ENCODE measurements at regions not wholly inside any gene's neighbourhood (a gene's known extent, or its start where the extent isn't known, plus 50 kb on each side); places are given as distances from the start of the nearest gene placed in this dataset.

GRCh38 chr6:94468830-94469229 is 1049.5 kb upstream of the EPHA7 start:
- H3K27me3 ChIP-seq (ENCODE audit: control insufficient read depth, insufficient read depth, low read length), result no peaks in the 10 kb centered on the region
- no peaks in the 10 kb centered on the region for H3K4me1 ChIP-seq (ENCODE audit: control insufficient read depth, extremely low read depth, insufficient read depth, low read length)
- no peaks in the 10 kb centered on the region for H3K9me3 ChIP-seq (ENCODE audit: control insufficient read depth, insufficient read depth, low read depth, low read length)
- H3K27ac ChIP-seq (ENCODE audit: insufficient read depth, low read length), result no peak overlapping the region
- TF ChIP-seq EZH2 (IDR thresholded peaks at IDR 0.05; ENCODE audit: low read length, missing control alignments), result no peak
- TF ChIP-seq CTCF (conservative IDR thresholded peaks at IDR 0.05 in 1 of 2, IDR thresholded peaks at IDR 0.05 in 1 of 2; ENCODE audit: low read depth in 1 of 2, low read length in 2 of 2), result no peak
- no peak overlapping the region for H3K4me2 ChIP-seq (ENCODE audit: extremely low read depth, insufficient read depth, low read length)
- H3K79me2 ChIP-seq (ENCODE audit: control insufficient read depth, insufficient read depth, low read length), result no peaks in the 10 kb centered on the region
- no peak for DNase-seq (ENCODE audit: low read depth in 2 of 2)
- no peak overlapping the region for H2AFZ ChIP-seq (ENCODE audit: low read length)
- no peak overlapping the region for H3K9ac ChIP-seq (ENCODE audit: insufficient read depth, low read length)
- no peak overlapping the region for H3K4me3 ChIP-seq (replicated peaks in 1 of 4; ENCODE audit: control extremely low read depth in 1 of 4, insufficient read depth in 1 of 4, low read depth in 3 of 4, low read length in 4 of 4)
- H3K36me3 ChIP-seq (ENCODE audit: control insufficient read depth, insufficient read depth, low read length), result no peaks in the 10 kb centered on the region
- H4K20me1 ChIP-seq (ENCODE audit: control insufficient read depth, extremely low read depth, insufficient read depth, low read length), result no peaks in the 10 kb centered on the region

- Histone ChIP-seq H3K9ac (ENCODE audit: insufficient read depth, low read length) (no peak overlapping the region), H3K9me3 (ENCODE audit: control insufficient read depth, insufficient read depth, low read depth, low read length) (no peaks in the 10 kb centered on the region), H3K27me3 (ENCODE audit: control insufficient read depth, insufficient read depth, low read length) (no peaks in the 10 kb centered on the region), H3K27ac (ENCODE audit: insufficient read depth, low read length) (no peak overlapping the region), H3K36me3 (ENCODE audit: control insufficient read depth, insufficient read depth, low read length) (no peaks in the 10 kb centered on the region), H3K4me1 (ENCODE audit: control insufficient read depth, extremely low read depth, insufficient read depth, low read length) (no peaks in the 10 kb centered on the region), H3K79me2 (ENCODE audit: control insufficient read depth, insufficient read depth, low read length) (no peaks in the 10 kb centered on the region), H2AFZ (ENCODE audit: low read length) (no peak overlapping the region), H4K20me1 (ENCODE audit: control insufficient read depth, extremely low read depth, insufficient read depth, low read length) (no peaks in the 10 kb centered on the region), H3K4me3 (replicated peaks in 1 of 4; ENCODE audit: control extremely low read depth in 1 of 4, insufficient read depth in 1 of 4, low read depth in 3 of 4, low read length in 4 of 4) (no peak overlapping the region), H3K4me2 (ENCODE audit: extremely low read depth, insufficient read depth, low read length) (no peak overlapping the region)
- DNase-seq (ENCODE audit: low read depth in 2 of 2), result no peak
- TF ChIP-seq CTCF (conservative IDR thresholded peaks at IDR 0.05 in 1 of 2, IDR thresholded peaks at IDR 0.05 in 1 of 2; ENCODE audit: low read depth in 1 of 2, low read length in 2 of 2) (no peak), EZH2 (IDR thresholded peaks at IDR 0.05; ENCODE audit: low read length, missing control alignments) (no peak)
Measured at GRCh38 chr6:94464018-94464510, 1044.7 kb upstream of the EPHA7 start.

- no peak for TF ChIP-seq CTCF (conservative IDR thresholded peaks at IDR 0.05 in 1 of 2, IDR thresholded peaks at IDR 0.05 in 1 of 2; ENCODE audit: low read depth in 1 of 2, low read length in 2 of 2)
- TF ChIP-seq EZH2 (IDR thresholded peaks at IDR 0.05; ENCODE audit: low read length, missing control alignments), result no peak
- no peak overlapping the region for H3K4me2 ChIP-seq (ENCODE audit: extremely low read depth, insufficient read depth, low read length)
- no peak overlapping the region for H2AFZ ChIP-seq (ENCODE audit: low read length)
- H3K9ac ChIP-seq (ENCODE audit: insufficient read depth, low read length), result no peak overlapping the region
- no peak for DNase-seq (ENCODE audit: low read depth in 2 of 2)
- no peaks in the 10 kb centered on the region for H3K79me2 ChIP-seq (ENCODE audit: control insufficient read depth, insufficient read depth, low read length)
- H3K9me3 ChIP-seq (ENCODE audit: control insufficient read depth, insufficient read depth, low read depth, low read length), result no peaks in the 10 kb centered on the region
- H4K20me1 ChIP-seq (ENCODE audit: control insufficient read depth, extremely low read depth, insufficient read depth, low read length), result no peaks in the 10 kb centered on the region
- no peaks in the 10 kb centered on the region for H3K4me1 ChIP-seq (ENCODE audit: control insufficient read depth, extremely low read depth, insufficient read depth, low read length)
- no peaks in the 10 kb centered on the region for H3K27me3 ChIP-seq (ENCODE audit: control insufficient read depth, insufficient read depth, low read length)
- H3K36me3 ChIP-seq (ENCODE audit: control insufficient read depth, insufficient read depth, low read length), result no peaks in the 10 kb centered on the region
- no peak overlapping the region for H3K27ac ChIP-seq (ENCODE audit: insufficient read depth, low read length)
- no peak overlapping the region for H3K4me3 ChIP-seq (replicated peaks in 1 of 4; ENCODE audit: control extremely low read depth in 1 of 4, insufficient read depth in 1 of 4, low read depth in 3 of 4, low read length in 4 of 4)
Measured at GRCh38 chr6:94463306-94463705, 1043.9 kb upstream of the EPHA7 start.
